ENCODE measurements at regions not wholly inside any gene's neighbourhood (a gene's known extent, or its start where the extent isn't known, plus 50 kb on each side); places are given as distances from the start of the nearest gene placed in this dataset.
"Not testable (repeated sequence)": the region's sequence is repeated elsewhere in the genome, so short reads cannot be mapped to it uniquely, and the experiment has no call there.

DNA sequence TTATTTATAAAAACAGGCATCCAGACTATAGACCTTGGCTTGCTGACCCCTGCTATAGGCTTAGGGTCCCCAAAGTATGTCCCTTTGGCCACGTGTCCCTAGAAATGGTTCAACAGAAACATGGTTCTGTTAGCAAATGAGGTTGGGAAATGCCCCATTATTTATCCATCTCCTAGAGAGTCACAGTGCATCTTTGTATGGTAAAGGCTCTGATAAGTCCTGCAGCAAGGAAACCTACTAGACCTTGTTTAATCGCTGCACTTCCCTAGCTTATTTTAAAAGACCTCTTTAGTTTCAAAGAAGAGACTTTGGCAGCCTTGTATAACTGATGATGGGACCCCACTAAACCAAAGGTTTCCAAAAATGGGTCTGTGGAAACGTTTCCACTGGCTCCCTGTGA, 471.5 kb downstream of the MED13L start:
- no peak for DNase-seq

DNA sequence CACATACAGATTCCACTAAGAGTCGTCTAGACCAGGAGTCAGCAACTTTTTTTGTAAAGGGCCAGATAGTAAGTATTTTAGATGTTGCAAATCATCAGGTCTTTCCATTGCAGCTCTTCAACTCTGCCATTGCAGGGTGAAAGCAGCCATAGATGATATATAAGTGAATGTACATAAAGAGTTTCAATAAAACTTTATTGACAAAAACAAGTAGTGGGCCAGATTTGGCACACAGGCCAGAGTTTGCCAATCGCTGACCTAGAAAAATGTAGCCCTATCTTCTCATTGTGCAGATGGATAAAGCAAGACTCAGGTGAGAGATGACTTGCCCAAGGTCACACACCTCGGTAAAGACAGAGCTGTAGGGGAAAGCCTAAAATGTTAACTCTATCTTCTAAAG, 474.7 kb downstream of the MED13L start:
- no peak for DNase-seq

DNA sequence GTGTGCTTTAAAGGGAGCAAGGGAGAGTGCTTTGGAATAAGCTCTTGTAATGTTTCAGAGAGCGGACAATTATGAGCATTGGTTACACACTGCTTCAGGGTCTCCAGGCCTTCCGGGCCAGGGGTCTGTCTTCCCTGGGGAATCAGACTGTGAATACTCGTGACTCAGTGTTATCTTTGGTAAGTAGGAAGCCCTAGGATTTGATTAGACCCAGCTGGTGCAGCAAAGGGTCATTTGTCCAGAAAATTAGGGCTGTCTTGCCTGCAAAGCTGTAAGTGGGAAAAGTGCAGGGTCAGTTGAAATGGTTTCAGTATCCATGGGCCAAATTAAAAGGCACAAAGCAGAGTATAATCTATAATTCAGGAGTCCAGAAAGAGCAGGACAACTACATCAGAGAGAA, 475.6 kb downstream of the MED13L start:
- no peak for DNase-seq

DNA sequence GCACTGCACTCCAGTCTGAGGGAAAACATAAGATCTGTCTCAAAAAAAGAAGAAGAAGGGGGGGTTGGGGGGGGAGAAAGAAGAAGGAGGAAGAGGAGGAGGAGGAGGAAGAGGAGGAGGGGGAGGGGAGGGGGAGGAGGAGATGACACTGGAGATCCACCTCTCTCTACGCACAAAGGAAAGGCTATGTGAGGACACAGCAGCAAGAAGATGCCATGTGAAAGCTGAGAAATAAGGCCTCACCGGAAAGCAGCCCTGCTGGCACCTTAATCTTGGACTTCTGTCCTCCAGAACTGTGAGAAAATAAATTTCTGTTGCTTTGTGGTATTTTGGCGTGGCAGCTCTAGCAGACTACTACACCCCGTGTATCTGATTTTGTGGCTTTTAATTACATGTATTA, 477.9 kb downstream of the MED13L start:
- no peak for DNase-seq

DNA sequence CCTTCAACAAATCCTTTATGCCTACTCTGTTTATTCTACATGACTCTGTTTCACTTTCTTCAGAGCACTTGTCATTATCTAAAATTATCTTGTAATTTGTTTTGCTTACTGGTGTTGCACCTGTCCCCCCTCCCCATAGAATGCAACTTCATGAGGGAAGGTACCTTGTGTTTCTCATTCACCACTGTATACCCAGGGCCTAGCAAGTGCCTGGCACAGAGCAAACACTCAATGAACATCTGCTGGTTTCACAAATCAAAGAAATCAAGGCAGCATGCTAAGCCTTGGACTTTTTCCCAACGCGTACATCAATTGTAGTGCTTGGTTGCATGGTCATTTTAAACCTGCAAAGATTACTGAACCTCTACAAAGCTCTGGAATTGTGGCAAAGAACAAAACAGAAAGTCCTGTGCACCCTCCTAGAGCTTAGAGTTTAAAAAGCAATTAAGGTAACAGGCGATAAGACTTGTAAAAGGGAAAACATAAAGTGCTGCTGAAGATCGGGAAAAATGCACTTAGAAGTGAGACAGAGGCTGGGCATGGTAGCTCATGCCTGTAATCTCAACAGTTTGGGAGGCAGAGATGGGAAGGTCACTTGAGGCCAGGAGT, 479.1 kb downstream of the MED13L start:
- no peak for DNase-seq

DNA sequence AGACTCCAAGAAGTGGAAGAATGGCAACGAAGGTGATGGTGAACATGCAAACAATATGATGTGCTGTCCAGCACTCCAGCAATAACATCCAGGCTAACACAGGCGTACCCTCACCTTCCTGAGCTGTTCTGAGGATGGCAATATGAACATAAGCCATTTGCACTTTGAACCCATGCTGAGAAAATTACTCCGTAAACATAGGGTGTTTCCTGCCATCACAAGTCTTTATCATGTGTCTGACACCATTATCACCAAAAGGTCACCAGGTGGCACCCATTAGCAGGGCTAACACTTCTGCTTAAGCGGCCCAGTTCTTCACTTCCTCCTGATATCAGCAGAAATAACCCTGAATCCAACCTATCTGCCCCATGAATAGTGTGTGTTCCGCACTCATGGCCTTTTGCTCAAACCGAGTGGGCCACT, 482.8 kb downstream of the MED13L start:
- DNase-seq, result no peak

DNA sequence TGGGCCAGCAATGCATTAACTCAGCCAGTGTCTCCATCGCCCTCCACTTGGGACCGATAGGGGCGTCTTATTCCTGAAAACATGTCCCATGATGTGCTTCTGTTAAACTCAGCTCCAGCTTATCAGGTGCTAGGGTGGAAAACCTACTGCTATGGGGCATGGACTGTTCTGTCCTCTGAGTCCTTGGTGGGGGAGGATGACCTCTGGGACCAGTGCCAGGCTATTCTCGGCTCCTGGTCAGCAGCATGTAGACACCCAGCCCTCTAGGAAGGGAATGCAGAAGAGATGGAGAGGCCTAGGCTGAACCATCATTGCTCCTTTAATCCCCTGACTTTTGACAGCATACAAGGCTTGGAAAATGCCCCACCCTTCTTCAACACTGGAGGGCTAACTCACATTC, 486.2 kb downstream of the MED13L start:
- no peak for DNase-seq

DNA sequence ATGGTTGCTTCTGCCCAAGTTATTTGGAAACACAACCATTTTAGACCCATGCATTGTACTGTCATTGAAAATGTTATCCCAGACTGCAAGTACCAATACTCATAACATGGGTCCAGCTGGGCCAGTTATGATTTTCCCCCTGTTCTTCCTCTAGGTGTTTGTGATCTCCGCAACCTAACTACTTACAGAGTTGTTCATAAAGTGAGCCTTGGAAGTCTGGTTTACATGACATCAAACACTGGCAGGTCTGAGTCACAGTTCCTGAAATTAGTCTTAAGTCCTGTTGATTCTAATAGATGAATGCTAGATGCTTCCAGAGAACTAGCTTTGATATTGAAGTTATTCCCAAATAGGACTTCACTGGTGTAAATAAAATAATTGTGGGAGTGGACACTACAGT, 487.0 kb downstream of the MED13L start:
- no peak for DNase-seq

DNA sequence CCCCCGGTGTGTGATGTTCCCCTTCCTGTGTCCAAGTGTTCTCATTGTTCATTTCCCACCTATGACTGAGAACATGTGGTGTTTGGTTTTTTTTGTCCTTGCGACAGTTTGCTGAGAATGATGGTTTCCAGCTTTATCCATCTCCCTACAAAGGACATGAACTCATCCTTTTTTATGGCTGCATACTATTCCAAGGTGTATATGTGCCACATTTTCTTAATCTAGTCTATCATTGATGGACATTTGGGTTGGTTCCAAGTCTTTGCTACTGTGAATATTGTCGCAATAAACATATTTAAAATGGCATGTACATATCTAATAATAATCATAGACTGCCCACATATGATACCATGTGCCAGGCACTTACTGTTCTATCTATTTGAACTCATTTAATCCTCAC, 491.0 kb downstream of the MED13L start:
- not testable (repeated sequence) for DNase-seq

DNA sequence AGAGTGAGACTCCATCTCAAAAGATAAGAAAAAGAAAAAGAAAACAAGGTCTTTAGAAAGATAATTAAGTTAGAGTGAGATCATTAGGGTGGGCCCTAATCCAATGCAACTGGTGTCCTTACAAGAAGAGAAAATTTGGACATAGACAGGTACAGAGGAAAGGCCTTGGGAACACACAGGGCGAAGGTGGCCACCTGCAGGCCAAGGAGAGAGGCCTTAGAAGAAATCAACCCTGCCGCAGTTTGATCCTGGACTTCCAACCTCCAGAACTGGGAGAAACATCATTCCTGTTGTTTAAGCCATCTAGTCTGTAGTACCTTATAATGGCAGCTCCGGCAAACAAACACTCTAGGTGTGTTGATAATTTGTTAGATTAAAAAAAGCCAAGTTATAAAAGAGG, 491.9 kb downstream of the MED13L start:
- DNase-seq, result no peak

DNA sequence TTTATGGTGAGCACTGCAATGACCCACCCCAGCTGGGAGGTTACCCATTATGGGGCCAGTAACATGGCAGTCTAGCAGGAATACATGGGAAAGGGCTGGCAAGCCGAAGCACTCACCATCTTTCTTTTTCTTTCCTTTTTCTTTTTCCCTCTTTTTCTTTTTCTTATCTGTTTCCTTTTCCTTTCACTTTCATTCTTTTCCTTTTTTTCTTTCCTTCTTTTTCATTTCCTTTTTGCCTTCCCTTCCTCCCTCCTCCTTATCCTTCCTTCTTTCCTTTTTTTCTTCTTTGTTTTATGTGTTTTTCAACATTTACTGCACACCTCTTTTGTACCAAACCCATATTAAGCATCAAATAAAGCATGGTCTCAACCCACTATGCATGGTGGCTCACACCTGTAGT, 501.1 kb downstream of the MED13L start:
- no peak for DNase-seq

DNA sequence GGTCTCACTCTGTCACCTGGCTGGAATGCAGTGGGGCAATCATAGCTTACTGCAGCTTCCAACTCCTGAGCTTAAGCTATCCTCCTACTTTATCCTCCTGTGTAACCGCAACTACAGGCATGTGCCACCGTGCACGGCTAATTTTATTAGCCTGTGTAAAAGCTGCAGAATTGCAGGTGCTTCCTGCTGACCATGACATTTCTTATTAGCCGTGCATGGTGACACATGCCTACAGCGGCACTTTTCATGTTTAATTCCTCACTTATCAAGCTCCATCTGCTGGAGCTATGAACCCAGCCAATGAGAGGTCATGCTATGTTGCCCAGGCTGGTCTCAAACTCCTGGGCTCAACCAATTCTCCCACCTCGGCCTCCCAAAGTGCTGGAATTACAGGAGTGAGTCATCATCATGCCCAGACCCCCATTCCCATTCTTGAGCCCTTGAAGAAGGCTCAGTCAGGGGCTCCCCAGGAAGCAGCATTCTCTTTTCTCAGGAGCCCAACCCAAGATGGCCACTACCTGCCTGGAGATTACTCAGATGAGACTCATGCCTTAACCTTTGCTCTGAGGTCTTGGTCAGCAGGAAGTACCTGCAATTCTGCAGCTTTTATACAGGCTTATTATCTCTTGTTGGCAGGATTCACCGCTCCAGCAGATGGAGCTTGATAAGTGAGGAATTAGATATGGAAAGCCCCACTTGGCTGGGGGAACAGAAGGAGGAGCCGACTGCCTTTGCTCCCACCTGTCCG, 503.2 kb downstream of the MED13L start:
- DNase-seq, result no peak

DNA sequence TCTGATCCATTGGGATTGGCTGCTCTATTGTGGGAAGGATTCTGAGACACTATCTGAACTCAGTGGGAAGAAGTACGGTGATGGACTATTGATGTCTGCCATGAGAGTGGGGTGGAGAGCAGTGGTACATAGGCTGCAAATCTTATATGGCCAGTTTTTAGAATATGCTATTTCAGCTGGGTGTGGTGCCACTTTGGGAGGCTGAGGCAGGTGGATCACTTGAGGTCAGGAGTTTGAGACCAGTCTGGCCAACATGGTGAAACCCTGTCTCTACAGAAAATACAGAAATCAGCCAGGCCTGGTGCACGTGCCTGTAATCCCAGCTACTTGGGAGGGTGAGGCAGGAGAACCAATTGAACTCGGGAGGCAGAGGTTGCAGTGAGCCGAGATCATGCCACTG, 505.9 kb downstream of the MED13L start:
- DNase-seq, result no peak

DNA sequence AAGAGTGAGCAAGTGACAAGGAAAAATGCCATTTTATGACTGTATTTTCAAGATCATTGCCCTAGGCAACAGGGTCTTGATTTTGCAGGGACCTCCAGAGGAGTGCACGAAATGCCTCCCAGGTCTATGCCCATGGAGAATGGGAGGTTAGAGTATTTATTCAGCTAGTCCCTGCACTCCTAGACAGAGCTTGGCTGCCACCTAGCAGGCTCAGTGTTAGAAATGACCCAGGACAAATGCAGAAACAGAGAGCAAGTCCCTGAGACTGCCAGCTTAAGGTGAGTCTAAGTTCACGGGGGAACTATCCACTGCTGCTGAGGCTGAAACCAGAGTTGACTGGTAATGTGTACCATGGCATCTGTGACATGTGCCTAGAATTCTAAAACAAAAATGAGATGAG, 506.4 kb downstream of the MED13L start:
- DNase-seq, result no peak

DNA sequence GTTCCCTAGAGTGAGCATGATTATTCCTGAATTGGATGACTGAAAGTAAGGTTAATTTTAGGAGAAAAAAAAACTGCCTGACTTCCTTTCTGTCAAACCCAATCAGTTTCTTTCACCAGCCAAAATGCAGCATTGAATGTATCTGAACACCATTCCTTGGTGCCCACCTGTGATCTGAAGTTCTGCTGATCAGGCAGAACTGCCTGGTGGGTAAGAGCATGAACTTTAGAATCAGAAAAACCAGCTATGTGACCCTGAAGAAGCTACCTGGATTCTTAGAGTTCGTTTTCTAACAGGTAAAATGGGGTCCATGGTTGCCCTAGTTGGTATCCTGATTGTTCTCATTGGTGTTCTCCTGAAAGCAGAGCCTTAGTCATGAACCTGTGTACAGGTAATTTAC, 506.9 kb downstream of the MED13L start:
- no peak for DNase-seq

DNA sequence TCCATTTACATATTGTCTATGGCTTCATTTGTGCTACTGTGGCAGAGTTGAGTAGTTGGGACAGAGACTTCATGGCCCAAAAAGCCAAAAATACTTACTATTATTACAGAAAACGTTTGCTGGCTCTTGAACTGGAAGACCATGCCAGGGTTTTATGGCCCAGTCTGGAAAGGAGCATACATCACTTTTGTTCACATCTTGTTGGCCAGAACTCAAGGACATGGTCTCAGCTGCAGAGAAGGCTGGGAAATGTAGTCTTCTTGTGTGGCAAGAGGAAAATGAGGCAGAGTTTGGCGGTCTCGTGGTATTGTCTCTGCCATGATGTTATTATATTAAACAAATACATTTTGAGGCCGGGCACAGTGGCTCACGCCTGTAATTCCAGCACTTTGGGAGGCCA, 509.6 kb downstream of the MED13L start:
- no peak for DNase-seq

DNA sequence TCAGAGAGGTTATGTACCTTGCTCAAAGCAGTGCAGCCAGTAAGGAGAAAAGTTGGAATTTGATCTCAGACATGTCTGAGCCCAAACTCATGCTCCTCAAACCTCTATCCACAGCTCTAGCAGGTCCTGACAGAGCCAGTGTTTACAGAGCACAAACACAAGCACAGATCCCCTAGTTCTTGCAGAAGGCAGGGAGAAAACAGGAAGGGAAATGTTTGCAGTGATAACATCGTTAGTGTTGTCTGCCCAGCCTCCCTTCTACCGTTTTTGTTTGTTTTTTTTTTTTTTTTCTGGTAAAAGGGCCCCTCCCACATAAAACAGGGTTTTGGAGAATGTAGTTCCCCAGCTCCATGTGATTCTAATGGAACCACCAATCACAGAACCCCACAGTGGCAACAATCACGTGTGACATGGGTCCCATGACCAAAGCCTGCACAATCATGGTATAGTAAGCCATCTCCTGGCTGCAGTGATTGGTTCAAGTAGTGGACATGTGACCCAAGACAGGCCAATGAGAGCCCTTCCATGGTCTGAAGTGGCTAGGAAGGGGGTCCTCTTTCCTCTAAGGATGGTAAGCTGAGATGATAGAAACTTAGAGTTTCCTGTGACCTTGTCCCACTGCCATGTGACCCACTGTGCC, 513.4 kb downstream of the MED13L start:
- no peak for DNase-seq

DNA sequence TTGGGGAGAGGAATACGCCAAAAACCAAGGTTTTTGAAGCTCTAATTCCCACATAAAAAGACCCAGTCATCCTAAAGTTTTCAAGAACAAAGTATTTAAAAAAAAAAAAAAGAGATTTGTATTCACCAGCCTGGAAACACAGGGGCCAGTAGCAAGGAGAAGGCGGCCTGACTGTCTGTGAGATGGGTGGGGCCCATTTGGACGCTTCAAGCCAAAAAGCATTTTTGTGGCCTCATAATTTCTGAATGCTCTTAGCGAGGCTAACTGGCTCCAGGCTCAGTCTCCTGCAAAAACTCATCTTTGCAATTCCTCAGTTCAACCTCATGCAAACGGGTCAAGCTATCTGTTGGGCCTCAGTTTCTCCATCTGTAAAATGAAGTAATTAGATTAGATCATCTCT, 514.1 kb downstream of the MED13L start:
- no peak for DNase-seq

DNA sequence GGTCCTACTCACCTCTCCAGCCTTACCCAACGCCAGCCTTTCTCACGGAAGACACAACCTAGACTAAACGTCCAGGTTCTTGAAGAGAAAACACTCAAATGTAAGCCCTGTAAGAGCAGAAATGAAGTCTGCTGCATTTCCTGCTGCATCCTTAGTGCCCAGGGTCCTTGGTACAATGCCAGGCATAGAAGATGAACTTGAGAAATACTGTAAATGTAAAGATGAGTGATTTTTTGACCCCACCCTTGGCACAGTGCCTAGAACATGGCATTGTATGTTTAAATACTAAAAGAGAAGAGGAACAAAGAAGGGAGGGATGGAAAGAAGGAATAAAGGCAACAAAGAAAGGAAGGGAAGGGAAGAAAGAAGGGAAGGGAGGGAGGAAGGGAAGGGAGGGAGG, 514.6 kb downstream of the MED13L start:
- DNase-seq, result no peak

DNA sequence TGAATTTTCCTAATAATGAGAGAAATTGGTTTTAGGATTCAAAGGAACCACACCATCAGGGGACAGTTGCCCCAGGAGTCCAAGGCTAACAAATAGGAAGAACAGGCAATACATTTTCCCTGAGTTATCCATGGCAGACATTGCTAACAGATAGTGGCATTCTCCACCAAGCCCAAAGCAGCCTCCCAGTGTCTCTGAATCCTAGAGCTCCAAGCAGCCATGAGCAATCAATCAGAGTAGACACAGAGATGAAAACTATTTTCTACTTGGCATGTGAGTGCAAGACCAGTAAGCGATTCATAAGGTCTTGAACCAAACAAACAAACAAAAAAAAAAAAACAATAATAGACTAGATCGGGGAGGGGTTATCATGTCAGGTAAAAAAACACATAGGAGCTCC, 515.7 kb downstream of the MED13L start:
- no peak for DNase-seq

DNA sequence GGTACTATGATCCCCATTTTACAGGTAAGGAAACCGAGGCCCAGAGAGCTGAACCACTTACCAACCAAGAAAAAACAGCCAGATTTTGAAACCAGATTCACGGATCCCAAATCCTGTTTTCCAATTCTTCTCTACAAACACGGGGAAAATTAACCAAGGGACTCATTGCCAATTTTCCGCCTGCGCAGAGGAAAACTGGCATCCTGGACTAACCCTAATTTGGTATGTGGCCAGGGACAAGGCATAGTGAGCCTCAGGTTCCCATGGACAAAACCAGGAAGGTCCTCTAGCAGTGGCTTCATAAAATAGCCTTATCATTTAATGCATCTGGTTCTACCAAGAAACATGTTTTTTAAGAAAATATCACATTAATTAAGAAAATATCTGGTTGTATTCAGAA, 517.3 kb downstream of the MED13L start:
- DNase-seq, result no peak

DNA sequence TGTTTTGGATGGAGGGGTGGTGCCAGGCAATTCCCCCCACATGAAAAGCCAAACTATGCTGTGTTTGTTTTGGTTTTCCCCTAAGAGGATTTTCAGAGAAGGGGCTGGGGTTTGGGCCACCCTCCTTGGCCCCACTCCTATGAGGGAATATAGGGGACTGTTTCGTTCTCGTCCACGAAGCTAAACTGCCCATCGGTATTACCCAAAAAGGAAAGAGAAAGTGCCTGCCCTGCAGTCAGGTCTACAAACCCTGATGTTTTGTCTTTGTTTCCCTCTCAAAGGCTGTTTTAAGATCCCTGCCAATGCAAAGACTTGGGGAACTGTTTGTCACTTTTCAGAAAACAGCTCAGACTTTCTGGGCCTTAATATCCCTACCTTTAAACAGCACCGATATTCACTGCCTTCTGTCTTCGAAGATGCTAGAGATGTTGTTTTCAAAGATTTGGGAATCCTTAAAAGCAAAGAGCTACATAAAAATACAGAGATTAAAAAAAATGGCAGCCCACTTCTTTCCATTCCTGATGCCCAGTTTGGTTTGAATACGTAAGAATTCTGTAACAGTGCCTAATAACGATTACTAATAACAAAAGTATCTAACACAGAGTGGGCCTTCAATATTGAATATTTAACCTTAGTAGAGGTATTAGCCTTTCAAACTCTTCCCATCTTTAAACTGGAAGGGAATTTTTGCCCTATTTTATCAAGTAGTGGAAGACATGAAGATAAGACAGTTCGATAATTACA, 518.4 kb downstream of the MED13L start:
- DNase-seq, result no peak

DNA sequence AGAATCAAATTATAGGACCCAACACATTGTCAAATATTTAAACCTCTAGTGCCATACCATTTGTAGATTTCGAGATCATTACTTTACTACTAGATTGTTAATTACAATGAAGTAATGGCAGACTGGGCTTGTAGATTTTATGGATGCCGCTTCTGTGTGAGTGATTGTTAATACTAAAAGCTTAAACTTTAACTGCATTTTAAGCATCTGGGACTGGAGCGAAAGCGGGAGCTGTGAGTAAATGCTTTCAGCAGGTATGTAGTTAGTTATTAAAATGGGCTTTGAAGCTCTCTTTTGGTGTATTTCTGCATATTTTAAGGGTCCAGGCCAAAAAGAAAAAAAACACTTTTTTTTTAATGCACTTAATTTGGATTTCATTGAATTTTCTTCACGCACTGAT, 519.3 kb downstream of the MED13L start:
- DNase-seq, result no peak

DNA sequence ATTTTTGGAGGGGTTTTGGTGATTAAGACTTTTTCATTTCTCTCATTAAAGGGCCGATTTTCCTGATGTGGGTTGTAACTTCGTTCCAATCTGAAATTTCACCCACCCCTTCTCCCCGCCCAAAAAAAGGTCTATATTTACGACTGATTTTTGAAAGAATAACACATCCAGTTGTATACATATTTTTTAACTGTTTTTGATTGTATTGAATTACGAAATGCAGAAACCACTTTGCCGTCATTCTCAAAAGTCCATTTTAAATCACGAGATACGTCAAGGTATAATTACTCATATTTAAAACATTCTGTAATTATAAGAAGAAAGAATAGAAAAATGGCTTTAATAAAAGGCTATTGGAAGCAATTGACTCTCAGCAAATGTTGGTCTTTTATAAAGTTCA, 520.7 kb downstream of the MED13L start:
- DNase-seq, result no peak

Measured in CD4-positive, alpha-beta T cell treated with Interferon alpha-2 for 1 hour (primary cell).